ENCODE measurements at regions not wholly inside any gene's neighbourhood (a gene's known extent, or its start where the extent isn't known, plus 50 kb on each side); places are given as distances from the start of the nearest gene placed in this dataset.

- TF ChIP-seq CTCF (IDR thresholded peaks at IDR 0.05; ENCODE audit: poor library complexity) (no peak), EZH2phosphoT487 (IDR thresholded peaks at IDR 0.05; ENCODE audit: low read depth, severe bottlenecking, unreplicated experiment) (no peak), EZH2 (IDR thresholded peaks at IDR 0.05; ENCODE audit: borderline replicate concordance) (no peak)
These were observed 116.0 kb downstream of the CDC42EP3 start for GRCh38 chr2:37555457-37555856.
